Activated naive CD4-positive, alpha-beta T cell treated with anti-CD3 and anti-CD28 coated beads, Interleukin-2, amount 10 ng/mL, durations not matched to agents 7 days and 5 days (primary cell): ENCODE measurements at regions not wholly inside any gene's neighbourhood (a gene's known extent, or its start where the extent isn't known, plus 50 kb on each side); places are given as distances from the start of the nearest gene placed in this dataset.

Experiments used
- CTCF ChIA-PET: fragments of 350-600 bp; sonication (Branson Sonifier 250); formaldehyde crosslinking; loops from one replicate; lab custom pipeline; 2021; ENCODE audit warnings: antibody characterized with exemption; lab: Charles Lee
- DNase-seq: peaks from one replicate; pipeline ENCODE4 v3.0.0-alpha.2; 2020
- H3K27ac Mint-ChIP-seq: one replicate; pipeline ENCODE4 v1.8.0; 2021; ENCODE audit warnings: mild to moderate bottlenecking, moderate library complexity, mixed read lengths
- H3K27me3 Mint-ChIP-seq: one replicate; pipeline ENCODE4 v1.8.0; 2021; ENCODE audit warnings: mild to moderate bottlenecking, mixed read lengths
- H3K36me3 Mint-ChIP-seq: one replicate; pipeline ENCODE4 v1.8.0; 2021; ENCODE audit warnings: mixed read lengths
- H3K4me1 Mint-ChIP-seq: one replicate; pipeline ENCODE4 v1.8.0; 2021; ENCODE audit warnings: mixed read lengths
- H3K4me3 Mint-ChIP-seq: one replicate; pipeline ENCODE4 v1.8.0; 2021; ENCODE audit warnings: mild to moderate bottlenecking, moderate library complexity, mixed read lengths
- H3K9me3 Mint-ChIP-seq: one replicate; pipeline ENCODE4 v1.8.0; 2021; ENCODE audit warnings: mixed read lengths

DNA sequence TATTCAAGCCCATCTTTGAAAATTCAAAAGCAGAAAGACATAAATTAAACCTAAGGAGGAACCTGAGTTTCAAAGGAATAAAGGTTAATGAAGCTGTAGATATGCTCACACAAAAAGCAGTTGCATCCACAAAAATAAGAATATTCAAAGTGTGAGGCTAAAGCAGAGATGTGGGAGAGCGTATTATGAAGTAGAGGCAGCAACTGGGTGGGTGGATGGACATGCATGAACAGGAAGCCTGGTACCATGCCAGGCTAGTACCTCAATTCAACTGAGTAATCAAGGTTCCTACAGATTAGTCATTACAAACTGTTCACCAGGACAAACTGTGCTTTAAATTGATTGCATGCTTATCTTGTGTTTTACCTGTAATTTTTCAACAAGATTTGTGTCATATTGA lies 330.0 kb upstream of the PKDCC start:
- Mint-ChIP-seq H3K4me3 (no peak overlapping the region), H3K9me3 (no peaks in the 10 kb centered on the region), H3K27me3 (no peaks in the 10 kb centered on the region), H3K36me3 (no peaks in the 10 kb centered on the region), H3K4me1 (peaks cover 12% of the 10 kb centered on the region), H3K27ac (no peak overlapping the region)
- CTCF ChIA-PET: no interaction called here
- DNase-seq: no peak

DNA sequence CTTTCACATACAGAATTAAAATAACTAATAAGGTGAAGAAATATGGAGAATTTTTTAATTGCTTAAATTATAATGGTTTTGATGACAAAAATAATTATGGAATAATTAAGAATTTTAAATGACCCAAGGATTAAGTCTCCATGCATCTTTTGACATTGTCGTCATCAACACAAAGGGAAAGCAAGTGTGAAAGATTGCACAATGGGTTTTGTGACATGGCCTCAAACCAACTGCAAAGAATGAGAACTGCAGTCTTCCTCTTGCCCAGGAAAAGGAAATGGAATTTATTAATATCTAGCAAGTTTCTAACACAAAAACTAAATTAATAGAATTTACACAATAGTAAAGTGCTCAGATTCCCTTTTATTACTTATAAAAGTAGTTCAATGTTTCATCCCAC lies 329.1 kb upstream of the PKDCC start:
- no peaks in the 10 kb centered on the region for H3K36me3 Mint-ChIP-seq
- no peak overlapping the region for H3K4me3 Mint-ChIP-seq
- H3K27ac Mint-ChIP-seq: no peak overlapping the region
- CTCF ChIA-PET: no interaction called here
- H3K27me3 Mint-ChIP-seq: no peaks in the 10 kb centered on the region
- H3K4me1 Mint-ChIP-seq: peaks cover 12% of the 10 kb centered on the region
- DNase-seq: no peak
- H3K9me3 Mint-ChIP-seq: no peaks in the 10 kb centered on the region

DNA sequence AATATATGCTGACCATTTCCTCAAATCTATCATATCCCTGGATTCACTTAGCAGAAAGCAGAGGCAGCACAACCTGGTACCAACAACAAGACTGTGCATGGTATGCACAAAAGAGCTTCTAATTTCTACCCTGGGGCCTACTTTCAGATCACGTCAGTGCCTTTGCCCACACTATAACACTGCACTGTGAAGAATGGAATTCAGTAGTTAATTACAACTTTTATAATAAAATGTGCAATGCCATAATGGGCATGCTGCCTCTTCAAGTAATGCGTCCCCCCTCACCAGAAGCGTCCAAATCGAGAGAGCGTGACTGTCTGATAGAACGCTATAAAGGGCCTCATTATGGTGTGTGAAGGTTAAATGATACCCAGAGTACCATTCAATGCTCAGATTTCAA lies 328.1 kb upstream of the PKDCC start:
- no peak overlapping the region for H3K27ac Mint-ChIP-seq
- DNase-seq: no peak
- no peaks in the 10 kb centered on the region for H3K36me3 Mint-ChIP-seq
- H3K4me3 Mint-ChIP-seq: no peak overlapping the region
- no peaks in the 10 kb centered on the region for H3K9me3 Mint-ChIP-seq
- H3K4me1 Mint-ChIP-seq: peaks cover 12% of the 10 kb centered on the region
- no peaks in the 10 kb centered on the region for H3K27me3 Mint-ChIP-seq
- CTCF ChIA-PET: no interaction called here

DNA sequence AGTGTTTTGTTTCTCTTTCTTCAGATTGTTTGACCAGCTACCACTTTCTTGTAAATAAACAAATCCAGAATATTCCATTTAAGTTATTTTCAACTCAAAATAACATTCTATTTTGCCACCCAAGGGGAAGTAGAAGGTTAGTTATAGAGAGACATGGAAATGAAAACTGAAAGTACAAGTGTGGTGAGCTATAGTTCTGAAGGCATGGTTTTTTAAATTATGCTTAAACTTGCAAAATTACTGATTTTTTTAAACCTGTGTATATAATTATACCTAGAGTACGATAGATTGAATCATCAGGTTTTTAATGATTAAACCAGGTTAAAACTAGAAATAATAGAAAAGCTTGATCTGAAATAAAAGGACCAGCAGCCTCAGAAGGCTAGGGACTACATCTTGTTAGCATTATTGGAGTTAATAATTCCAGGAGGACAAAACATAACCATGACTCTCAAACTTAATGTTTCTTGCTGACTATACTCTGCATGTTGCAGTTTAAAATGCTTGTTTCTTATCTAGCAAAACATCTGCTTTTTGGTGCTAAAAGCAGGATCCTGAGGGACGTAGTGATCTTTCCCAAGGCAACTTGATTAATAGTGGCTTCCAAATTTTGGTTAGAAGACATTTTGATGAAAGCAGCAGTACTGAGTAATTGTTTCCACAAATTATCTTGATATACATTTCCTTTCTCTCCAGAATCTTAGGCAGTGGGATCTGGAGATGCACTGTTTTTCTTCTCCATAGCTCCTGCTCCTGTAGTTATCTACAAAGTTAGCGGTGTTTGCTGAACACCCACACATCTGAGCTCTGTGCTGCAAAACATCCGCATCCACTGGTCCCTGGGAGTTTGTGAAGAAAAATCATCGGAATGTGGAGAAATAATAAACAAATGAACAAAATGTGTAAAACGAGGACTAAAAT lies 327.2 kb upstream of the PKDCC start:
- CTCF ChIA-PET: no interaction called here
- no peaks in the 10 kb centered on the region for H3K36me3 Mint-ChIP-seq
- no peaks in the 10 kb centered on the region for H3K27me3 Mint-ChIP-seq
- no peak overlapping the region for H3K27ac Mint-ChIP-seq
- H3K9me3 Mint-ChIP-seq: no peaks in the 10 kb centered on the region
- H3K4me3 Mint-ChIP-seq: no peak overlapping the region
- H3K4me1 Mint-ChIP-seq: peaks cover 10% of the 10 kb centered on the region
- DNase-seq: no peak

DNA sequence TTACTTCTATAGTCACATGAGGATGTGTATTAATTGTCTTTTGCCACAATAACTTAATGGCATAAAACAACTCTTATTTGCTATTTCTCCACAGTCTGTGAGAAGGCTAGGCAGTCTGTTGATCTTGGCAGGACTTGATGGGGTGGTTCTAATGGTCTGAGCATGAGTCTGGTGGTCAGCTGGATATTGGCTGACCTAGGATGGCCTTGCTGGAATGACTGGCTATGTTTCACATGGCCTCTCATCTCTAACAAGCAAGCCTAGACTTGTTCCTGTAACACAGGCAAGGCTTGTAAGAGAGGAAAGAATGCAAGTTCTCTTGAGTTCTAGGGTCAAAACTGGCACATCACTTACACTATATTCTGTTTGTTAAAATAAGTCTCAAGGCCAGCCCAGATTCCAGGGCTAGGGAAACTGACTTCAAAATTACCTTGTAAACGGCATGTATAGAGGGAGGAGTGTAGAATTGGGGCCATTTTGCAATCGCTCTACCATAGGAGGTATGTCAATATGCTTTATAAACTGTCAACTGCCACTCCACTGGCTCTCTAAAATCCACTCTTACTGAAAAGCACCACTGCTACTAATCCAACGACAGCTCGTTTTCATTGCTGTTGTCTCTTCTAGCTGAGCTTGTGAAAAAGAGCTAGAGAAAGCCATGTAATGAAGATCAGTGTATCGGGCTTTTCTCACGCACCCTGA lies 325.0 kb upstream of the PKDCC start:
- Mint-ChIP-seq H3K9me3 (no peaks in the 10 kb centered on the region), H3K27me3 (no peaks in the 10 kb centered on the region), H3K4me3 (no peak overlapping the region), H3K36me3 (no peaks in the 10 kb centered on the region), H3K27ac (no peak overlapping the region), H3K4me1 (peaks cover 7% of the 10 kb centered on the region)
- no peak for DNase-seq
- CTCF ChIA-PET: no interaction called here

DNA sequence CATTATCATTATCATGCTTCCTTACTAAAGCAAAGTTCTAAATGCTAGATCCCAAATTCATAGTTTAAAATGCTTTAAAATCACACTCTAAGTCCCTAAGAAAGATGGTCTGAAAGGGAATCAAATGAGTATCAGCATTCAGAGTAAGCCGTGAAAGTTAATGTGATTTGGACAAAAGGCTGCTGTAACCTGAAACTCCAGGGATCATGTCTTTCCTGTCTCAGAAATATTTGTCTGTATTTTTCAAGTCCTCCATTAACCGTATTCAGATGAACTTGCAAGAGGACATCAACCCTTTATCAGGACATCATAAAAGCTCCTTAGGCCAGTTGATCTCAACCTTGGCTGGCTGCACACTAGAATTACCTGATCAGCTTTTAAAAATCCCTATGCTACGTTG lies 324.3 kb upstream of the PKDCC start:
- Mint-ChIP-seq H3K4me1 (peaks cover 7% of the 10 kb centered on the region), H3K27me3 (no peaks in the 10 kb centered on the region), H3K36me3 (no peaks in the 10 kb centered on the region), H3K27ac (no peak overlapping the region), H3K4me3 (no peak overlapping the region), H3K9me3 (no peaks in the 10 kb centered on the region)
- DNase-seq: no peak
- CTCF ChIA-PET: no interaction called here

DNA sequence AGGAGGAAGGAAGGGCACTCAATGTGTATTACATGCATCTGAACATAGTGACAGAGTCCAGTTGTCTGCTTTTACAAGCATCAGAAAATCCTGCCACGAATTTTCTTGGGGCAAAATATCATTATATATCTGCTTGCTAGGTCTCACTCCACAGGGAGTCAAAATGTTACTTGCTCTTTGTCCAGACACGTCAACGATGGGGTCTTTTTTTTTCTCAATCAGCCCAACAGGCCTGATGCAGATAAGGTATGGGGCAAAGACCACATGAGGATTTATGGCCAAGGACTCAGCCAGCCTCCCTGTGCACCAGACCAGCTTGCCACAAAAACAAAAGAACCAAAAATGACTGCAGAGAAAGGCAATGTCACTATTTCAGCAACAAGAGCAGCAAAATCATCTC lies 323.4 kb upstream of the PKDCC start:
- CTCF ChIA-PET: no interaction called here
- DNase-seq: no peak
- H3K4me3 Mint-ChIP-seq: no peak overlapping the region
- no peaks in the 10 kb centered on the region for H3K9me3 Mint-ChIP-seq
- H3K27me3 Mint-ChIP-seq: no peaks in the 10 kb centered on the region
- peaks cover 7% of the 10 kb centered on the region for H3K4me1 Mint-ChIP-seq
- no peaks in the 10 kb centered on the region for H3K36me3 Mint-ChIP-seq
- H3K27ac Mint-ChIP-seq: no peak overlapping the region

DNA sequence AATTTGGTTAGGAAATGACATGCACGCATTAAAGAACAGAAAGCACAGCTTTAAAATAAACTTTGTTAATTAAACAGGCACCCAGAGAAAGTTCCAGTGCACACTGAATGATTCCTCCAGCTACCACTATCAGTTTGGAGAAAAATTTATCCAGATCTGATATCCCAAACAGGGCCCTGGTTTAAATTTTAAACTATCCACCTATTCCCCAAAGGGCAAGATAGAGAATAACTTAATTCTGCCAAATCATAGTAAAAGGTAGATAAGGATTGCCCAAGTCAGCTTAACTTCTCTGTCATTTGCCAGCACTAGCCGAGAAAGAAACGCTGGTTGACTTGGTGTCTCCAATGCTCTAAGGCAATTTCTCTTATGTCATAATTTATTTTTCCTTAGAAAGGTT lies 321.9 kb upstream of the PKDCC start:
- Mint-ChIP-seq H3K36me3 (no peaks in the 10 kb centered on the region), H3K9me3 (no peaks in the 10 kb centered on the region), H3K27me3 (no peaks in the 10 kb centered on the region), H3K27ac (no peak overlapping the region), H3K4me1 (peaks cover 2% of the 10 kb centered on the region), H3K4me3 (no peak overlapping the region)
- CTCF ChIA-PET: no interaction called here
- no peak for DNase-seq

DNA sequence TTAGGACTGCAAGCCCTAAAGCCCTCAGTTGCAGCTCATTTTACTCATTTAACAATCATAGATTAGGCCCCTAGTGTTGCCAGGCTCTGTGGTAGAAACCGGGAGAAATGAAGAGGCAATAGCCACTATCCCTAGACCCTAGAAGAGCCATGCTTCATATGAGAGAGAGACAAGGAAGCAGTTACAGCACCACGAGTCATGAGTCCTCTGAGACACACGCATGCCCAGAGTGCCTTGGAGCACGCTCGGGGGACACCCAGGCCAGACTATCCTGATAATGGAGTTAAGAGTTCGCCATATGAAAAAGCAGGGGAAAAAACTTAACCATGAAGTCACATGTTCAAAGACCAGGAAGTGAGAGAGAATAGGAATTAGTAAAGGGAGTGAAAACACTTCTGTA lies 321.5 kb upstream of the PKDCC start:
- H3K27ac Mint-ChIP-seq: no peak overlapping the region
- no peak overlapping the region for H3K4me3 Mint-ChIP-seq

DNA sequence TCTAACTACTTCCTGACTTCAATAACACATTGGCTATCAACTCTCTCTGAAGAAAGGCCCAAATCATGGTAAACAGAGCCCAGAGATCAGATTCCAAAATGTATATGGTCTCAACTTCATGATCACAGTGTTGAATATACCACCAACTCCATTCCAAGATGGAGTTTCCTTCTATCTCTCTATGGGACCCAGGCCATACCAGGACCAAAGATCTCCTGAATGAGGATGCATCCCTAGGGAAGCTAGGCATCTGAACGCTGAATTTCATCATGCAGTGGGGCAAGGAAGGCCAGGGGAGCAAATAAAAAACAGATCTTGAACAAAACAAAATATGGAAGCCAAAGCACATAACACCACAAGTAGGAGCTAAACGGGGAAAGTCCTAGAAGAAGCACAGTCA lies 320.7 kb upstream of the PKDCC start:
- no peak for DNase-seq
- H3K27ac Mint-ChIP-seq: no peak overlapping the region
- H3K36me3 Mint-ChIP-seq: no peaks in the 10 kb centered on the region
- no peaks in the 10 kb centered on the region for H3K9me3 Mint-ChIP-seq
- CTCF ChIA-PET: no interaction called here
- H3K4me1 Mint-ChIP-seq: no peaks in the 10 kb centered on the region
- H3K27me3 Mint-ChIP-seq: no peaks in the 10 kb centered on the region
- no peak overlapping the region for H3K4me3 Mint-ChIP-seq

More for the DNA sequence above, 321.5 kb upstream of the PKDCC start:
- no peak for DNase-seq
- H3K4me1 Mint-ChIP-seq: no peaks in the 10 kb centered on the region
- CTCF ChIA-PET: no interaction called here
- H3K27me3 Mint-ChIP-seq: no peaks in the 10 kb centered on the region
- H3K9me3 Mint-ChIP-seq: no peaks in the 10 kb centered on the region
- no peaks in the 10 kb centered on the region for H3K36me3 Mint-ChIP-seq

DNA sequence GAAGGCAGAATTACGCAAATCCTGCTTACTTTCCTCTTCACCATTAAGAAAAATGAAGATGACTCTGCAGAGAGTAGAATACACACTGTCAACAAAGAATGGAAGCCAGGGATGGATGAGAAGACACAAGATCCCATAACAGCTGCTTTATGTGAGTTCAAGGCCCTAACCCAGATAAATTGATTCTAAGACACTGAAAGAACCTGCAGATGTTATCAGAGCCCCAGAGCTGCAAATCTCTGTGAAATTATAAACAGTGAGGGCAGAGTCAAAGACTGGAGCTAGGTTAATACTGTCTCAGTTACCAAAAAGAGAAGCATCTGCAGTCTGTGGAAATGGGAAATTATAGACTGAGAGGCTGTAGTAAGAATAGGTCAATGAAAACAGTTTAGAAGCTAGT lies 320.1 kb upstream of the PKDCC start:
- no peak for DNase-seq
- CTCF ChIA-PET: no interaction called here
- H3K36me3 Mint-ChIP-seq: no peaks in the 10 kb centered on the region
- no peaks in the 10 kb centered on the region for H3K9me3 Mint-ChIP-seq
- H3K4me3 Mint-ChIP-seq: no peak overlapping the region
- H3K27me3 Mint-ChIP-seq: no peaks in the 10 kb centered on the region
- no peaks in the 10 kb centered on the region for H3K4me1 Mint-ChIP-seq
- H3K27ac Mint-ChIP-seq: no peak overlapping the region

DNA sequence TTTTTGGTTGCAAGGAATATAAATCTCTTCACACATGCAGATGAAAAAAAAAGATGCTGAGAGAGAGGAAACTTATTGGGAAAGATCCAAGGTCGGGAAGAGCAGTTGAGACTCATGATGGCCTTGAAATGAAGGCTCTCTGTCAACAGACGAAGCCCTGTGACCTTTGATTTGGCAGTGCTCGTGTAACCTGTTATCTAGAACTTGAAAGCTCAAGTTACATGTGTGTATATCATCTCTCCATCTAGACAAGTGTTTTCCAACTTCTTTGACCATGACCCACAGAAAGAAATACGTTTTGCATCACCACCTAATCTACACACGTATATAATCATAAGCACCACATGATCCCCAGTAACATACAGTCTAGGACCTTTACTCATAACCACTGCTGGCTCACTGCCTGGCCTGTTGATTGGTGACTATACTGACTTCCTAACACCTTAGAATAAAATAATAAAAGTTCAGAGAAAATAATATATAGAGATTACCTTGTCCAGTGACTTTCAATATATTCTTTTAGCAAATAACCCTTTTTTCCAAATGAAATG lies 319.0 kb upstream of the PKDCC start:
- no peaks in the 10 kb centered on the region for H3K9me3 Mint-ChIP-seq
- no peak for DNase-seq
- CTCF ChIA-PET: no interaction called here
- H3K4me1 Mint-ChIP-seq: no peaks in the 10 kb centered on the region
- H3K27ac Mint-ChIP-seq: no peak overlapping the region
- H3K27me3 Mint-ChIP-seq: no peaks in the 10 kb centered on the region
- no peaks in the 10 kb centered on the region for H3K36me3 Mint-ChIP-seq
- H3K4me3 Mint-ChIP-seq: no peak overlapping the region

DNA sequence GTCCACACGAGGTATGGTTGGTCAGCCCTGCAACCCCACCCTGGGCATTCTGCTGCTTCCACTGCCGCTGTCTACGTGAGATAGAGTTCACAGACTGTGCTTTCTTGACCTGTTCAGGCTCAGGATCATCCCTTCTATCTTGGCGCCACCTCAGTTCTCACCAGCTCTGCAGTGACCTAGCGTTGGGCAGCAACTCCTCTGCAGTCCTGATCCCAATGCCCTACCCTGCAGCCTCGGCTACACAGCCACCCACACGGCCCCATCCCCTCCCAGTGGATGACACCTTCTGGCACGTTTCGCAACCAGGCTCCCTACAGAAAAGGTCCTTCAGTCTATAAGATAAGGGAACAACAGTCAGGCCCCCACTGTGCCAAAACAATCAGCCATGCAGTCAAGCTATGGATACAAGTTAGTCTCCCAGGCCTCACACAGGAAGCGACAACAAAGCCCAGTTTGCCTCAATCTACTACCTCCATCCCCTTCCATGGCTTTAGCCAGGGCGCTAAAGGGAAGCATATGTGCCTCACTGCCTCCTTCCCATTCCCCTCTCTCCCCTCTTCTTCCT lies 317.9 kb upstream of the PKDCC start:
- no peak for DNase-seq
- Mint-ChIP-seq H3K4me1 (no peaks in the 10 kb centered on the region), H3K4me3 (no peak overlapping the region), H3K27ac (no peak overlapping the region), H3K27me3 (no peaks in the 10 kb centered on the region), H3K9me3 (no peaks in the 10 kb centered on the region), H3K36me3 (no peaks in the 10 kb centered on the region)
- CTCF ChIA-PET: no interaction called here

DNA sequence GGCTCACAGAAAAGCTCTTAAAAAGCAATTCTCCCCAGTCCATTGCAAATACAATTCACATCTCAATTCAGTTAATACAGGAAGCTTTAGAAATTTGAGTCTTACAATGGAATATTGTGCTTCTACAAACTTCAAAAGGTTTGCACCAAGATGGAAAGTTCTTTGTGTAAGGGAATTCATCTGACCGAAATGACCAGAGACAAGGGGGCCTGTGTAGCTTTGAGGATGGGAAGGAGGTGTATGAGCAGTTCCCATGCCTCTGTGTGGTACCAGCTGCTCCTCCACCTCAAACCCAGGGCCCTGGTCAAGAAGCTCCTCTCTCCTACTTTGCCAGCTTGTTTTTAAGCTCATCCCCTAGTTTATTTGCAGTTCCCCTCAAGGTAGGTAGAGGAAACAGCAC lies 312.8 kb upstream of the PKDCC start:
- DNase-seq: no peak

More for the DNA sequence above, 312.8 kb upstream of the PKDCC start:
- Mint-ChIP-seq H3K27ac (no peak overlapping the region), H3K36me3 (no peaks in the 10 kb centered on the region), H3K27me3 (no peaks in the 10 kb centered on the region), H3K4me3 (no peak overlapping the region), H3K4me1 (no peaks in the 10 kb centered on the region), H3K9me3 (no peaks in the 10 kb centered on the region)
- CTCF ChIA-PET: no interaction called here
